H9 (cell line): ENCODE measurements at regions not wholly inside any gene's neighbourhood (a gene's known extent, or its start where the extent isn't known, plus 50 kb on each side); places are given as distances from the start of the nearest gene placed in this dataset.

Experiments used
- DNase-seq: peaks from one replicate; pipeline ENCODE4 v3.0.0-alpha.2; 2017
- H2AFZ ChIP-seq: one replicate; pipeline ENCODE4 v1.6.1; 2013; ENCODE audit warnings: mild to moderate bottlenecking, low read length, control low read depth, moderate library complexity
- H2AK5ac ChIP-seq: 2 replicates; pipeline ENCODE4 v1.6.1; 2013; ENCODE audit warnings: low read length, control low read depth, mixed read lengths; ENCODE audit not compliant: insufficient read length
- H2BK120ac ChIP-seq: one replicate; pipeline ENCODE4 v1.6.1; 2013; ENCODE audit warnings: low read depth, mild to moderate bottlenecking, low read length, control low read depth, inconsistent platforms; ENCODE audit not compliant: poor library complexity, severe bottlenecking
- H2BK12ac ChIP-seq: 2 replicates; pipeline ENCODE4 v1.6.1; 2013; ENCODE audit warnings: low read length, control low read depth, mixed read lengths, low read depth; ENCODE audit not compliant: insufficient read length
- H2BK15ac ChIP-seq: 2 replicates; pipeline ENCODE4 v1.6.1; 2013; ENCODE audit warnings: low read depth, low read length, control low read depth
- H2BK20ac ChIP-seq: one replicate; pipeline ENCODE4 v1.6.1; 2013; ENCODE audit warnings: low read depth, mild to moderate bottlenecking, low read length, control low read depth, inconsistent platforms; ENCODE audit not compliant: poor library complexity, severe bottlenecking
- H2BK5ac ChIP-seq: 2 replicates; pipeline ENCODE4 v1.6.1; 2013; ENCODE audit warnings: low read length, control low read depth, mixed read lengths; ENCODE audit not compliant: insufficient read length
- H3K14ac ChIP-seq: 2 replicates; pipeline ENCODE4 v1.6.1; 2013; ENCODE audit warnings: low read length, control low read depth; ENCODE audit not compliant: insufficient read depth
- H3K18ac ChIP-seq: 2 replicates; pipeline ENCODE4 v1.6.1; 2013; ENCODE audit warnings: low read depth, mild to moderate bottlenecking, mixed read lengths, low read length, control low read depth; ENCODE audit not compliant: insufficient read length
- H3K23ac ChIP-seq: 2 replicates; pipeline ENCODE4 v1.6.1; 2013; ENCODE audit warnings: low read length, control low read depth, mixed read lengths, low read depth; ENCODE audit not compliant: insufficient read length
- H3K23me2 ChIP-seq: 2 replicates; pipeline ENCODE4 v1.6.1; 2013; ENCODE audit warnings: low read depth, mild to moderate bottlenecking, mixed read lengths, low read length, control low read depth; ENCODE audit not compliant: insufficient read length, poor library complexity, severe bottlenecking
- H3K27ac ChIP-seq: 2 replicates; pipeline ENCODE4 v1.5.1; 2013; ENCODE audit warnings: low read length, control low read depth, mixed read lengths, low read depth; ENCODE audit not compliant: insufficient read length
- H3K27me3 ChIP-seq: 2 replicates; pipeline ENCODE4 v1.6.1; 2013; ENCODE audit warnings: low read length, control low read depth, inconsistent platforms; ENCODE audit not compliant: insufficient read depth
- H3K4ac ChIP-seq: 2 replicates; pipeline ENCODE4 v1.6.1; 2013; ENCODE audit warnings: low read depth, mild to moderate bottlenecking, control low read depth, inconsistent platforms, low read length, moderate library complexity
- H3K4me1 ChIP-seq: 2 replicates; pipeline ENCODE4 v1.6.1; 2013; ENCODE audit warnings: low read length, control low read depth, inconsistent platforms; ENCODE audit not compliant: insufficient read depth
- H3K4me2 ChIP-seq: 2 replicates; pipeline ENCODE4 v1.6.1; 2013; ENCODE audit warnings: low read length, control low read depth, mixed read lengths; ENCODE audit not compliant: insufficient read length, insufficient read depth
- H3K56ac ChIP-seq: 2 replicates; pipeline ENCODE4 v1.6.1; 2013; ENCODE audit warnings: low read depth, mild to moderate bottlenecking, mixed read lengths, low read length, control low read depth; ENCODE audit not compliant: insufficient read length
- H3K79me1 ChIP-seq: 2 replicates; pipeline ENCODE4 v1.6.1; 2013; ENCODE audit warnings: low read depth, mild to moderate bottlenecking, moderate library complexity, low read length, control low read depth, inconsistent platforms; ENCODE audit not compliant: insufficient read depth, poor library complexity, severe bottlenecking
- H3K79me2 ChIP-seq: 2 replicates; pipeline ENCODE4 v1.6.1; 2013; ENCODE audit warnings: low read length, control low read depth, inconsistent platforms; ENCODE audit not compliant: insufficient read depth
- H3K9ac ChIP-seq: 2 replicates; pipeline ENCODE4 v1.6.1; 2013; ENCODE audit warnings: low read length, control low read depth, mixed read lengths; ENCODE audit not compliant: insufficient read length; ENCODE audit errors: extremely low read depth
- H3K9me3 ChIP-seq: one replicate; pipeline ENCODE4 v1.6.1; 2013; ENCODE audit warnings: low read depth, low read length, inconsistent platforms; ENCODE audit not compliant: control insufficient read depth
- H3T11ph ChIP-seq: one replicate; pipeline ENCODE4 v1.6.1; 2013; ENCODE audit warnings: mild to moderate bottlenecking, low read length, control low read depth, inconsistent platforms
- H4K20me1 ChIP-seq: one replicate; pipeline ENCODE4 v1.6.1; 2013; ENCODE audit not compliant: control insufficient read depth, insufficient read length, insufficient read depth
- H4K5ac ChIP-seq: 2 replicates; pipeline ENCODE4 v1.6.1; 2013; ENCODE audit warnings: low read depth, mild to moderate bottlenecking, mixed read lengths, low read length, control low read depth; ENCODE audit not compliant: insufficient read length
- H4K8ac ChIP-seq: replicated peaks from 2 replicates; pipeline ENCODE4 v1.6.1; 2013; ENCODE audit warnings: low read length, control low read depth, mixed read lengths, low read depth; ENCODE audit not compliant: insufficient read length
- H4K91ac ChIP-seq: 2 replicates; pipeline ENCODE4 v1.6.1; 2013; ENCODE audit warnings: low read depth, mild to moderate bottlenecking, moderate library complexity, mixed read lengths, low read length, control low read depth; ENCODE audit not compliant: insufficient read length
- H3K27ac Mint-ChIP-seq, 3 experiments: 2 replicates in 2 of 3; 3 replicates in 1 of 3; pipeline ENCODE4 v1.8.0; 2020 to 2021; ENCODE audit warnings: mixed read lengths in 3 of 3, mild to moderate bottlenecking in 1 of 3, moderate library complexity in 1 of 3
- H3K27me3 Mint-ChIP-seq: 2 replicates; pipeline ENCODE4 v1.8.0; 2021; ENCODE audit warnings: low read depth, mild to moderate bottlenecking, moderate library complexity, mixed read lengths
- H3K36me3 Mint-ChIP-seq, 3 experiments: 2 replicates in 2 of 3; 3 replicates in 1 of 3; pipeline ENCODE4 v1.8.0; 2020 to 2021; ENCODE audit warnings: low read depth in 3 of 3, mixed read lengths in 3 of 3; ENCODE audit not compliant: insufficient read depth in 1 of 3
- H3K4me1 Mint-ChIP-seq, 2 experiments: 2 replicates each; pipeline ENCODE4 v1.8.0; 2020; ENCODE audit warnings: mixed read lengths in 2 of 2
- H3K4me3 Mint-ChIP-seq, 2 experiments: 2 replicates in 1 of 2; 3 replicates in 1 of 2; pipeline ENCODE4 v1.8.0; 2020 to 2021; ENCODE audit warnings: mild to moderate bottlenecking in 2 of 2, mixed read lengths in 2 of 2, moderate library complexity in 1 of 2
- H3K9me3 Mint-ChIP-seq, 2 experiments: 2 replicates in 1 of 2; 3 replicates in 1 of 2; pipeline ENCODE4 v1.8.0; 2020; ENCODE audit warnings: mild to moderate bottlenecking in 2 of 2, mixed read lengths in 2 of 2, moderate library complexity in 1 of 2
- WGBS: extraction: QIAGEN DNeasy Blood & Tissue Kit; methylation state at CpG from one replicate; pipeline ENCODE4 v1.1.7; 2013; ENCODE audit warnings: missing lambda C conversion rate, low lambda C conversion rate, mixed read lengths; ENCODE audit not compliant: insufficient read length; ENCODE audit errors: extremely low coverage; 5-methylcytosine and 5-hydroxymethylcytosine counted together
- TF ChIP-seq, protein P1 (sequence below): fragments of 200-600 bp; sonication (generic); conservative IDR thresholded peaks from 3 replicates; pipeline ENCODE4 v1.8.0; 2021; ENCODE audit warnings: antibody characterized with exemption, mild to moderate bottlenecking

DNA sequence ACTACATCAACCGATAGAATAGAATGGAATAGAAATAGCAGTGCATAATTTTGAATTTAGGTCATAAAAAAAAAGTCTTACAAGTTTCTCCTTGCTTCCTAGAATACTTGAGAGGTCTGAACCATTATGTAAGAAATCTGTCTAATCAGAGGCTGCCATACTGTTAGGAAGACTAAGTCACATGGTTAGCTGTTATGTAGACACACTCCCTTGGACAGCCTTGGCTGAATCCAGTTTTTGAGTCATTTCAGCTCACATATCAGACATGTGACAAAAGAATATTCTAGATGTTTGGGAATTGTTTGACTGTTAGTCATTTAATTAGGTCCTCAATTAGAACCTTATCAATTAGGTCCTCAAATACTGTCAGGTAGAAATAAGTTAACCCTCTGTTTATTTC, 1601.4 kb downstream of the GRIK2 start:
- Mint-ChIP-seq H3K4me3 (no peak overlapping the region), H3K27ac (no peak overlapping the region), H3K36me3 (no peaks in the 10 kb centered on the region), H3K27me3 (no peaks in the 10 kb centered on the region), H3K4me1 (no peaks in the 10 kb centered on the region), H3K9me3 (no peaks in the 10 kb centered on the region)
- Histone ChIP-seq H4K91ac (no peak overlapping the region), H2AFZ (no peak overlapping the region), H3K79me1 (no peaks in the 10 kb centered on the region), H3K9ac (no peak overlapping the region), H3K4me2 (no peak overlapping the region), H3K14ac (no peak overlapping the region), H2BK12ac (no peak overlapping the region), H3K4me1 (no peaks in the 10 kb centered on the region), H3K18ac (no peak overlapping the region), H4K8ac (no peak overlapping the region), H3K23me2 (no peaks in the 10 kb centered on the region), H2BK20ac (no peak overlapping the region), H2AK5ac (no peak overlapping the region), H3K23ac (no peak overlapping the region), H3T11ph (no peak overlapping the region), H3K27ac (no peak overlapping the region), H3K56ac (no peak overlapping the region), H3K79me2 (no peaks in the 10 kb centered on the region), H3K27me3 (no peaks in the 10 kb centered on the region), H2BK5ac (no peak overlapping the region), H3K4ac (no peak overlapping the region), H2BK120ac (no peak overlapping the region), H4K20me1 (no peaks in the 10 kb centered on the region), H2BK15ac (no peak overlapping the region), H4K5ac (no peak overlapping the region), H3K9me3 (no peaks in the 10 kb centered on the region)
- WGBS: no CpG with 5 or more reads among the region's 1 CpG
- no peak for DNase-seq
- TF ChIP-seq, protein P1, sequence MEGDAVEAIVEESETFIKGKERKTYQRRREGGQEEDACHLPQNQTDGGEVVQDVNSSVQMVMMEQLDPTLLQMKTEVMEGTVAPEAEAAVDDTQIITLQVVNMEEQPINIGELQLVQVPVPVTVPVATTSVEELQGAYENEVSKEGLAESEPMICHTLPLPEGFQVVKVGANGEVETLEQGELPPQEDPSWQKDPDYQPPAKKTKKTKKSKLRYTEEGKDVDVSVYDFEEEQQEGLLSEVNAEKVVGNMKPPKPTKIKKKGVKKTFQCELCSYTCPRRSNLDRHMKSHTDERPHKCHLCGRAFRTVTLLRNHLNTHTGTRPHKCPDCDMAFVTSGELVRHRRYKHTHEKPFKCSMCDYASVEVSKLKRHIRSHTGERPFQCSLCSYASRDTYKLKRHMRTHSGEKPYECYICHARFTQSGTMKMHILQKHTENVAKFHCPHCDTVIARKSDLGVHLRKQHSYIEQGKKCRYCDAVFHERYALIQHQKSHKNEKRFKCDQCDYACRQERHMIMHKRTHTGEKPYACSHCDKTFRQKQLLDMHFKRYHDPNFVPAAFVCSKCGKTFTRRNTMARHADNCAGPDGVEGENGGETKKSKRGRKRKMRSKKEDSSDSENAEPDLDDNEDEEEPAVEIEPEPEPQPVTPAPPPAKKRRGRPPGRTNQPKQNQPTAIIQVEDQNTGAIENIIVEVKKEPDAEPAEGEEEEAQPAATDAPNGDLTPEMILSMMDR: no peak
